ENCODE measurements at regions not wholly inside any gene's neighbourhood (a gene's known extent, or its start where the extent isn't known, plus 50 kb on each side); places are given as distances from the start of the nearest gene placed in this dataset.

DNA sequence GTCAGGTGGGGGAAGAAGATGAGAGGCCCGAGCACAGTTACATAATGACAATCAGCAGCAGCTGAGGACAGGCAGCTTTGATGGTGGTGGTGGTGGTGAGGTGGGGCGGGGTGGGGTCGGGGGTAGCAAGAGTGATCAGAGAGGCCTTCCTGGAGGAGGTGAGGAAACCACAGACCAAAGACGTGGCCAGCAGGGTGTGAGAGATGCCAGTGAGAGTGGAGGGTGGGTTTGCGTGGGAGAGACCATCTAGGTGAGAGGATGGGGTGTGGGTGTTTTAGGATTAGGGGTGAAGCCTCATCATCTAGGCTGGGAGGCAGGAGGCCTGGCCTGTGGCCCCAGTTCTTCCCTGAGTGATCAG, 76.0 kb upstream of the TOX2 start:
- H3K9me3 Mint-ChIP-seq: no peaks in the 10 kb centered on the region
- no peaks in the 10 kb centered on the region for H3K36me3 ChIP-seq
- DNase-seq (ENCODE audit: low spot score): no peak

DNA sequence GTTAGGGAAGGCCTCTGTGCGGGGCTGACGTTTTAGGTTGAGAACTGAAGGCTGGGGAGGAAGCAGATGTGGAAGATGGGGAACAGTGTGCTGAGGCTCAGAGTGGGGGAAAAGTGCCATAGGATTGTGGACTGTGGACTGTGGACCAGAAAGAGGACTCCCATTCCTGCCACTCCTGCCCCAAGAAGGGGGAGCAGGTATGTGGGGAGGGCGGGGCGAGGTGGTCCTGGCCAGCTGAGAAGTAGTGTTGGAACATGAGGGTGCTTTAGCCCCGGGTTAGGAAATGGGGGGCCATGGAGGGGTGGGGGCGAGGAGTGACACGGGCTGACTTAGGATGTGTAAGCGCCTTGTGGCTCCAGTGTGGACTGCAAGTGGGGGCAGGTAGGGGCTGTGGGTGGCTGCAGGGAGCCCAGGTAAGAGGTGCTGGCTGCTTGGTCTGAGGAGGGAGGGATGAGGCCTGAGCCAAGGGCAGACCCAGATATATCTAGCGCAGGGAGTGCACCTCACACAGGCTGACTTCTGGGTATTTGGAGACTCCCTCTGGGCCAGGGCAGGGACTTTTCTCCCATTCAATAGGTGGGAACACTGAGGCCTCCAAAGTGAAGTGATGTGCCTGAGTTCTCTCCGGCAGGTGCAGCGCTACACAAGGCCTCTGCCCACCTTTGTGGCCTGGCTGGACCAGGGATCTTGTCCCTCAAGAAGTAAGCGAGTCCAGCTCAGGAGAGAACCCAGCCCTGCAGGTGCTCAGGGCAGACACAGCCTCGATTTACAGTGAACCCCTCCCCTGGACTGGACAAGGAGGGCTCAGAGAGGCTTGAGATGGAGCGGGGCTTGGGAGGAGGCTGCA, 76.6 kb upstream of the TOX2 start:
- Histone ChIP-seq H3K9me3 (ENCODE audit: low read depth) (no peaks in the 10 kb centered on the region), H3F3A (ENCODE audit: low read depth) (no peaks in the 10 kb centered on the region), H3K27ac (no peak overlapping the region), H3K27me3 (no peaks in the 10 kb centered on the region), H3K36me3 (no peaks in the 10 kb centered on the region), H4K20me1 (ENCODE audit: low read depth) (no peaks in the 10 kb centered on the region), H3K79me2 (ENCODE audit: low read depth) (no peaks in the 10 kb centered on the region), H2AFZ (replicated peaks) (no peak overlapping the region), H3K4me2 (no peak overlapping the region), H3K4me3 (no peak overlapping the region), H3K9ac (no peak overlapping the region), H3K4me1 (no peaks in the 10 kb centered on the region)
- Mint-ChIP-seq H3K4me1 (peaks cover 22% of the 10 kb centered on the region), H3K36me3 (no peaks in the 10 kb centered on the region), H3K4me3 (no peak overlapping the region), H3K9me3 (no peaks in the 10 kb centered on the region), H3K27ac (no peak overlapping the region), H3K27me3 (ENCODE audit: insufficient read depth, low read depth) (peaks cover 7% of the 10 kb centered on the region)
- DNase-seq (ENCODE audit: low spot score): no peak
- TF ChIP-seq EZH2 (IDR thresholded peaks at IDR 0.05) (no peak), EZH2phosphoT487 (IDR thresholded peaks at IDR 0.05) (no peak), CTCF (IDR thresholded peaks at IDR 0.05) (no peak)

More for the DNA sequence above, 76.0 kb upstream of the TOX2 start:
- Mint-ChIP-seq H3K27ac (no peak overlapping the region), H3K36me3 (no peaks in the 10 kb centered on the region), H3K27me3 (ENCODE audit: insufficient read depth, low read depth) (peaks cover 7% of the 10 kb centered on the region), H3K4me3 (no peak overlapping the region), H3K4me1 (peaks cover 22% of the 10 kb centered on the region)
- no peak overlapping the region for H3K4me2 ChIP-seq
- H3K4me1 ChIP-seq: no peaks in the 10 kb centered on the region
- H3K9me3 ChIP-seq (ENCODE audit: low read depth): no peaks in the 10 kb centered on the region
- no peak overlapping the region for H3K27ac ChIP-seq
- TF ChIP-seq EZH2phosphoT487 (IDR thresholded peaks at IDR 0.05) (no peak), EZH2 (IDR thresholded peaks at IDR 0.05) (no peak), CTCF (IDR thresholded peaks at IDR 0.05) (no peak)
- H4K20me1 ChIP-seq (ENCODE audit: low read depth): no peaks in the 10 kb centered on the region
- H3K27me3 ChIP-seq: no peaks in the 10 kb centered on the region
- H3K4me3 ChIP-seq: no peak overlapping the region
- H3F3A ChIP-seq (ENCODE audit: low read depth): no peaks in the 10 kb centered on the region
- H2AFZ ChIP-seq (replicated peaks): no peak overlapping the region
- no peaks in the 10 kb centered on the region for H3K79me2 ChIP-seq (ENCODE audit: low read depth)
- H3K9ac ChIP-seq: no peak overlapping the region

GRCh38 chr20:43836790-43837189, 77.9 kb upstream of the TOX2 start:
- H3K27me3 ChIP-seq: no peaks in the 10 kb centered on the region
- Mint-ChIP-seq H3K4me1 (peaks cover 23% of the 10 kb centered on the region), H3K4me3 (no peak overlapping the region), H3K9me3 (no peaks in the 10 kb centered on the region), H3K36me3 (no peaks in the 10 kb centered on the region), H3K27ac (no peak overlapping the region), H3K27me3 (ENCODE audit: insufficient read depth, low read depth) (peaks cover 7% of the 10 kb centered on the region)
- no peaks in the 10 kb centered on the region for H3K79me2 ChIP-seq (ENCODE audit: low read depth)
- H3K4me3 ChIP-seq: no peak overlapping the region
- no peak for DNase-seq (ENCODE audit: low spot score)
- H3K4me2 ChIP-seq: no peak overlapping the region
- H3K36me3 ChIP-seq: no peaks in the 10 kb centered on the region
- H3K27ac ChIP-seq: no peak overlapping the region
- H3K4me1 ChIP-seq: no peaks in the 10 kb centered on the region
- no peaks in the 10 kb centered on the region for H3F3A ChIP-seq (ENCODE audit: low read depth)
- H4K20me1 ChIP-seq (ENCODE audit: low read depth): no peaks in the 10 kb centered on the region
- no peak overlapping the region for H2AFZ ChIP-seq (replicated peaks)
- H3K9ac ChIP-seq: no peak overlapping the region
- no peak for TF ChIP-seq CTCF (IDR thresholded peaks at IDR 0.05)
- no peak for TF ChIP-seq EZH2 (IDR thresholded peaks at IDR 0.05)
- no peak for TF ChIP-seq EZH2phosphoT487 (IDR thresholded peaks at IDR 0.05)
- no peaks in the 10 kb centered on the region for H3K9me3 ChIP-seq (ENCODE audit: low read depth)

Data from neural progenitor cell (in vitro differentiated cells).